DND-41 (cell line): ENCODE measurements at regions not wholly inside any gene's neighbourhood (a gene's known extent, or its start where the extent isn't known, plus 50 kb on each side); places are given as distances from the start of the nearest gene placed in this dataset.
"Not testable (repeated sequence)": the region's sequence is repeated elsewhere in the genome, so short reads cannot be mapped to it uniquely, and the experiment has no call there.

ENCODE experiments used
- CTCF ChIP-seq: IDR thresholded peaks from 2 replicates; pipeline ENCODE4 v1.5.1; 2012; ENCODE audit warnings: borderline replicate concordance, low read length, moderate library complexity, mild to moderate bottlenecking; ENCODE audit not compliant: poor library complexity, severe bottlenecking; ENCODE audit errors: extremely low read depth
- EZH2 ChIP-seq: IDR thresholded peaks from 3 replicates; pipeline ENCODE4 v1.6.1; 2012; ENCODE audit warnings: borderline replicate concordance, low read depth, mild to moderate bottlenecking, moderate library complexity, low read length, inconsistent platforms; ENCODE audit not compliant: severe bottlenecking

- not testable (repeated sequence) for TF ChIP-seq CTCF, EZH2
Observed at GRCh38 chr2:94786424-94786823, 84.8 kb upstream of the TEKT4 start.
